ENCODE measurements at regions not wholly inside any gene's neighbourhood (a gene's known extent, or its start where the extent isn't known, plus 50 kb on each side); places are given as distances from the start of the nearest gene placed in this dataset.

DNA sequence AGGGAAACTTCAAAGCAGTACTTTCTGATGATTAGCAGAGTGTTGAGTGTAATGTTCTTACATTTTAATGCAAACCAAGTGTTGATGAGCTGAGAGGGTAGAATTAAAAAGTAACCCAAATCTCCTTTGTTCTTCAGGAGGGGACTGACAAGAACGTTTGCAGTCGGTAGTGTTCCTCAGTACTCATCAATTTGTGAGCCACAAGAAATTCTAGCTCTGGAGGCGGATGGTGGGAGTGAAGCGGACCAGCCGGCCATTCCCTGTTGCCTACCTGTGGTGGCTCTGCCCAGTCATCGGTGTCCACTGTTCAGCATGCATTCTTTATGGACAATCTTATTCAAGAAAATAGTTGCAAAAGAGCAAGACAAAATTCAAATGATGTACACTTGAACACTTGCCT is 438.6 kb upstream of the POU3F3 start:
- H3K9me3 ChIP-seq: no peaks in the 10 kb centered on the region
- H3K27me3 ChIP-seq: no peaks in the 10 kb centered on the region
- H3K36me3 ChIP-seq: no peaks in the 10 kb centered on the region
- H3K4me3 ChIP-seq: no peak overlapping the region
- no peak for DNase-seq (ENCODE audit: low spot score in 2 of 2)
- no peak for TF ChIP-seq CTCF (IDR thresholded peaks at IDR 0.05)
- no peaks in the 10 kb centered on the region for H3K4me1 ChIP-seq
- intact Hi-C loops (cut with DNase I): no loop called here
- no peak overlapping the region for H3K27ac ChIP-seq

GRCh38 chr2:104416339-104417000 is 437.4 kb upstream of the POU3F3 start:
- H3K4me1 ChIP-seq: no peaks in the 10 kb centered on the region
- no peak overlapping the region for H3K4me3 ChIP-seq
- no peak overlapping the region for H3K27ac ChIP-seq
- no peak for TF ChIP-seq CTCF (IDR thresholded peaks at IDR 0.05)
- H3K36me3 ChIP-seq: no peaks in the 10 kb centered on the region
- DNase-seq (ENCODE audit: low spot score in 2 of 2): no peak
- no peaks in the 10 kb centered on the region for H3K27me3 ChIP-seq
- no peaks in the 10 kb centered on the region for H3K9me3 ChIP-seq
- intact Hi-C loops (cut with DNase I): no loop called here

- Histone ChIP-seq H3K36me3 (no peaks in the 10 kb centered on the region), H3K9me3 (no peaks in the 10 kb centered on the region), H3K4me1 (no peaks in the 10 kb centered on the region), H3K4me3 (no peak overlapping the region), H3K27ac (no peak overlapping the region), H3K27me3 (no peaks in the 10 kb centered on the region)
- no peak for DNase-seq (ENCODE audit: low spot score in 2 of 2)
- intact Hi-C loops (cut with DNase I): no loop called here
- TF ChIP-seq CTCF (IDR thresholded peaks at IDR 0.05): no peak
Measured at GRCh38 chr2:104420420-104420819, 433.5 kb upstream of the POU3F3 start.

GRCh38 chr2:104420953-104421352 is 433.0 kb upstream of the POU3F3 start:
- Histone ChIP-seq H3K9me3 (no peaks in the 10 kb centered on the region), H3K4me3 (no peak overlapping the region), H3K36me3 (no peaks in the 10 kb centered on the region), H3K4me1 (no peaks in the 10 kb centered on the region), H3K27me3 (no peaks in the 10 kb centered on the region), H3K27ac (no peak overlapping the region)
- intact Hi-C loops (cut with DNase I): no loop called here
- TF ChIP-seq CTCF (IDR thresholded peaks at IDR 0.05): no peak
- DNase-seq (ENCODE audit: low spot score in 2 of 2): no peak

DNA sequence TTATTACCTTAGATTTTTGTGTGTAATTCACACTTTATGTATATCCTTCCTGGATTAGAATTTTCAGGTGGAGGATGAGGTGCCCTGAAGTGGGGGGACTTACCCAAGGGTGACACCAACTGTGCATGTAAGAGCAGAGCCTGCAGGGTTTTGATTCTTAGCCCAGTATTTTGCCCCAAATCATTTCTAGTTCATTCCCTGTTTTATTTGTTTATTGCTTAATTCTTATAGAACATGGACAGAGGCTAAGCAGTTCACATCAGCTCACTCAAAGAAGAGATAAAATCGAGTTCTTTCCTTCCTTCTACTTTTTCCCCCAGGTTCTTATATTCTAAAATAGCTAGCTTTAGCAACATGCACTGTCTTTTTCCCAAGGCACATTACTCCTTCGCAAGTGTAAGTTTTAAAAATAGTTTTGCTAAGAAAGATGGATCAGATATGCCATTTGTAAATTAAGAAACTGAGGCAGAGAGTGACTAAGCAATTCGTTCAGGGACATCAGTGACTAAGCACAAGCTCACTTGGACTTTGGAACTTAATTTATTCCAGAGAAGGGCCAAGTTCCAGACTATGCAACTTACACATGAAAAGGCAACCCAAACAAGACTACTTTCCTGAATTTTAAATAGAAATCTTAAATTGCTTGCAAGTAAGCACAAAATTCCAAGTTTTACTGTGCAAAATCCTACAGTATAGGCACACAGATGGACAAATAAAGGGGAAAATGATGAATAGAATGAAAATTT is 427.9 kb upstream of the POU3F3 start:
- H3K36me3 ChIP-seq: no peaks in the 10 kb centered on the region
- no peak overlapping the region for H3K4me3 ChIP-seq
- intact Hi-C loops (cut with DNase I): no loop called here
- no peaks in the 10 kb centered on the region for H3K9me3 ChIP-seq
- DNase-seq (ENCODE audit: low spot score in 2 of 2): no peak
- H3K27ac ChIP-seq: no peak overlapping the region
- TF ChIP-seq CTCF (IDR thresholded peaks at IDR 0.05): no peak
- no peaks in the 10 kb centered on the region for H3K4me1 ChIP-seq
- no peaks in the 10 kb centered on the region for H3K27me3 ChIP-seq

Measured in ascending aorta (tissue), 2 donors.